HEK293 (cell line): ENCODE measurements at regions not wholly inside any gene's neighbourhood (a gene's known extent, or its start where the extent isn't known, plus 50 kb on each side); places are given as distances from the start of the nearest gene placed in this dataset.

Experiments
- CTCF ChIA-PET: fragments of 350-600 bp; formaldehyde crosslinking; extraction: SDS; loops from one replicate; lab custom pipeline; 2021; ENCODE audit warnings: antibody characterized with exemption; lab: Yijun Ruan, JAX
- POLR2A ChIA-PET: fragments of 300-600 bp; formaldehyde crosslinking; extraction: SDS; loops from one replicate; lab custom pipeline; 2020; ENCODE audit warnings: antibody characterized with exemption, inconsistent platforms; lab: Yijun Ruan, JAX
- H3K27ac ChIP-seq: fragments of 200-500 bp; sonication (Bioruptor generic); 2 replicates; pipeline ENCODE4 v1.5.1; 2014; ENCODE audit warnings: low read depth, low read length, control low read depth, inconsistent platforms; ENCODE audit errors: extremely low read depth
- H3K36me3 ChIP-seq, 2 experiments: fragments of 200-500 bp in 1 of 2; sonication (Bioruptor generic) in 1 of 2; 1 replicate in 1 of 2; 2 replicates in 1 of 2; pipeline ENCODE4 v1.5.1; 2014 to 2017; ENCODE audit warnings: inconsistent platforms in 2 of 2, low read length in 2 of 2; ENCODE audit not compliant: control insufficient read depth in 2 of 2, insufficient read depth in 1 of 2
- H3K4me1 ChIP-seq: fragments of 200-500 bp; sonication (Bioruptor generic); 2 replicates; pipeline ENCODE4 v1.5.1; 2014; ENCODE audit warnings: mild to moderate bottlenecking, low read length, inconsistent platforms; ENCODE audit not compliant: control insufficient read depth, insufficient read depth
- H3K4me3 ChIP-seq: 2 replicates; pipeline ENCODE4 v1.5.1; 2011; ENCODE audit warnings: low read depth, mild to moderate bottlenecking, control low read depth, low read length, moderate library complexity
- H3K9me3 ChIP-seq: fragments of 200-500 bp; sonication (Bioruptor generic); 2 replicates; pipeline ENCODE4 v1.5.1; 2014; ENCODE audit warnings: low read depth, low read length, inconsistent platforms; ENCODE audit not compliant: control insufficient read depth, insufficient read depth
- BCL11A ChIP-seq: fragments of 450-650 bp; formaldehyde crosslinking; IDR thresholded peaks from 2 replicates; pipeline ENCODE4 v1.5.1; 2016; ENCODE audit warnings: low read depth, missing biosample characterization, missing genetic modification characterization
- FEZF1 ChIP-seq: fragments of 450-650 bp; formaldehyde crosslinking; IDR thresholded peaks from 2 replicates; pipeline ENCODE4 v1.5.1; 2016; ENCODE audit warnings: missing biosample characterization, missing genetic modification characterization
- GFI1B ChIP-seq: fragments of 450-650 bp; formaldehyde crosslinking; IDR thresholded peaks from 2 replicates; pipeline ENCODE4 v1.5.1; 2016; ENCODE audit warnings: missing biosample characterization, missing genetic modification characterization
- GLI2 ChIP-seq: fragments of 450-650 bp; formaldehyde crosslinking; IDR thresholded peaks from 2 replicates; pipeline ENCODE4; 2017; ENCODE audit warnings: missing biosample characterization, missing genetic modification characterization, low read depth, borderline replicate concordance
- HOXA7 ChIP-seq: sonication (generic); formaldehyde crosslinking; IDR thresholded peaks from 2 replicates; pipeline ENCODE4 v1.8.1; 2022; ENCODE audit warnings: missing genetic modification reagents, borderline replicate concordance
- KLF8 ChIP-seq: fragments of 450-650 bp; formaldehyde crosslinking; IDR thresholded peaks from 2 replicates; pipeline ENCODE4 v1.5.1; 2016; ENCODE audit warnings: missing biosample characterization, missing genetic modification characterization
- OSR2 ChIP-seq: fragments of 450-650 bp; formaldehyde crosslinking; IDR thresholded peaks from 2 replicates; pipeline ENCODE4 v1.5.1; 2016; ENCODE audit warnings: missing biosample characterization, missing genetic modification characterization
- PRDM6 ChIP-seq: fragments of 450-650 bp; formaldehyde crosslinking; IDR thresholded peaks from 2 replicates; pipeline ENCODE4 v1.5.1; 2017; ENCODE audit warnings: missing biosample characterization, missing genetic modification characterization
- SP3 ChIP-seq: fragments of 450-650 bp; formaldehyde crosslinking; IDR thresholded peaks from 2 replicates; pipeline ENCODE4 v1.5.1; 2016; ENCODE audit warnings: missing biosample characterization, missing genetic modification characterization
- SP7 ChIP-seq: fragments of 450-650 bp; formaldehyde crosslinking; IDR thresholded peaks from 2 replicates; pipeline ENCODE4 v1.5.1; 2016; ENCODE audit warnings: missing biosample characterization, missing genetic modification characterization
- ZBTB17 ChIP-seq: fragments of 450-650 bp; formaldehyde crosslinking; IDR thresholded peaks from 2 replicates; pipeline ENCODE4 v1.5.1; 2016; ENCODE audit warnings: missing biosample characterization, missing genetic modification characterization
- ZBTB8A ChIP-seq: fragments of 450-650 bp; formaldehyde crosslinking; IDR thresholded peaks from 2 replicates; pipeline ENCODE4 v1.5.1; 2016; ENCODE audit warnings: missing biosample characterization, missing genetic modification characterization
- ZFP3 ChIP-seq: fragments of 450-650 bp; formaldehyde crosslinking; IDR thresholded peaks from 2 replicates; pipeline ENCODE4 v1.5.1; 2016; ENCODE audit warnings: low read depth, missing biosample characterization, missing genetic modification characterization
- ZNF211 ChIP-seq: fragments of 450-650 bp; formaldehyde crosslinking; IDR thresholded peaks from 2 replicates; pipeline ENCODE4 v1.5.1; 2016; ENCODE audit warnings: low read depth, missing biosample characterization, missing genetic modification characterization
- ZNF214 ChIP-seq: fragments of 450-650 bp; formaldehyde crosslinking; IDR thresholded peaks from 2 replicates; pipeline ENCODE4 v1.5.1; 2017; ENCODE audit warnings: missing biosample characterization, mild to moderate bottlenecking, missing genetic modification characterization, borderline replicate concordance
- ZNF24 ChIP-seq: fragments of 450-650 bp; formaldehyde crosslinking; IDR thresholded peaks from 2 replicates; pipeline ENCODE4 v1.5.1; 2016; ENCODE audit warnings: missing biosample characterization, missing genetic modification characterization
- ZNF26 ChIP-seq: fragments of 450-650 bp; formaldehyde crosslinking; IDR thresholded peaks from 2 replicates; pipeline ENCODE4 v1.5.1; 2016; ENCODE audit warnings: missing biosample characterization, missing genetic modification characterization
- ZNF341 ChIP-seq: fragments of 450-650 bp; formaldehyde crosslinking; IDR thresholded peaks from 2 replicates; pipeline ENCODE4; 2016; ENCODE audit warnings: low read depth, missing biosample characterization, missing genetic modification characterization
- ZNF423 ChIP-seq: fragments of 450-650 bp; formaldehyde crosslinking; IDR thresholded peaks from 2 replicates; pipeline ENCODE4 v1.5.1; 2016; ENCODE audit warnings: missing biosample characterization, missing genetic modification characterization
- ZNF488 ChIP-seq: fragments of 450-650 bp; formaldehyde crosslinking; IDR thresholded peaks from 2 replicates; pipeline ENCODE4 v1.5.1; 2016; ENCODE audit warnings: missing biosample characterization, missing genetic modification characterization
- ZNF510 ChIP-seq: fragments of 450-650 bp; formaldehyde crosslinking; IDR thresholded peaks from 2 replicates; pipeline ENCODE4 v1.5.1; 2018; ENCODE audit warnings: mild to moderate bottlenecking, missing genetic modification characterization, missing biosample characterization; ENCODE audit not compliant: insufficient replicate concordance
- ZNF549 ChIP-seq: fragments of 450-650 bp; IDR thresholded peaks from 2 replicates; pipeline ENCODE4 v1.5.1; 2018; ENCODE audit warnings: missing biosample characterization, missing genetic modification characterization, mild to moderate bottlenecking, inconsistent platforms, moderate library complexity
- ZNF664 ChIP-seq: fragments of 450-650 bp; formaldehyde crosslinking; IDR thresholded peaks from 2 replicates; pipeline ENCODE4 v1.5.1; 2016; ENCODE audit warnings: missing biosample characterization, missing genetic modification characterization
- TF ChIP-seq, protein P1 (sequence below): fragments of 450-650 bp; formaldehyde crosslinking; IDR thresholded peaks from 2 replicates; pipeline ENCODE4 v1.5.1; 2016; ENCODE audit warnings: missing biosample characterization, missing genetic modification characterization
- TF ChIP-seq, protein P2 (sequence below): fragments of 450-650 bp; formaldehyde crosslinking; IDR thresholded peaks from 2 replicates; pipeline ENCODE4 v1.5.1; 2017; ENCODE audit warnings: missing biosample characterization, mild to moderate bottlenecking, missing genetic modification characterization, moderate library complexity

GRCh38 chr7:33805630-33806233 is 99.6 kb upstream of the BMPER start:
- H3K9me3 ChIP-seq = no peaks in the 10 kb centered on the region
- no peaks in the 10 kb centered on the region for H3K36me3 ChIP-seq
- no peak for TF ChIP-seq BCL11A (tag by site-specific recombination)
- TF ChIP-seq ZFP3 (tag by site-specific recombination) = no peak
- no peak for TF ChIP-seq ZNF211
- TF ChIP-seq, protein P1, sequence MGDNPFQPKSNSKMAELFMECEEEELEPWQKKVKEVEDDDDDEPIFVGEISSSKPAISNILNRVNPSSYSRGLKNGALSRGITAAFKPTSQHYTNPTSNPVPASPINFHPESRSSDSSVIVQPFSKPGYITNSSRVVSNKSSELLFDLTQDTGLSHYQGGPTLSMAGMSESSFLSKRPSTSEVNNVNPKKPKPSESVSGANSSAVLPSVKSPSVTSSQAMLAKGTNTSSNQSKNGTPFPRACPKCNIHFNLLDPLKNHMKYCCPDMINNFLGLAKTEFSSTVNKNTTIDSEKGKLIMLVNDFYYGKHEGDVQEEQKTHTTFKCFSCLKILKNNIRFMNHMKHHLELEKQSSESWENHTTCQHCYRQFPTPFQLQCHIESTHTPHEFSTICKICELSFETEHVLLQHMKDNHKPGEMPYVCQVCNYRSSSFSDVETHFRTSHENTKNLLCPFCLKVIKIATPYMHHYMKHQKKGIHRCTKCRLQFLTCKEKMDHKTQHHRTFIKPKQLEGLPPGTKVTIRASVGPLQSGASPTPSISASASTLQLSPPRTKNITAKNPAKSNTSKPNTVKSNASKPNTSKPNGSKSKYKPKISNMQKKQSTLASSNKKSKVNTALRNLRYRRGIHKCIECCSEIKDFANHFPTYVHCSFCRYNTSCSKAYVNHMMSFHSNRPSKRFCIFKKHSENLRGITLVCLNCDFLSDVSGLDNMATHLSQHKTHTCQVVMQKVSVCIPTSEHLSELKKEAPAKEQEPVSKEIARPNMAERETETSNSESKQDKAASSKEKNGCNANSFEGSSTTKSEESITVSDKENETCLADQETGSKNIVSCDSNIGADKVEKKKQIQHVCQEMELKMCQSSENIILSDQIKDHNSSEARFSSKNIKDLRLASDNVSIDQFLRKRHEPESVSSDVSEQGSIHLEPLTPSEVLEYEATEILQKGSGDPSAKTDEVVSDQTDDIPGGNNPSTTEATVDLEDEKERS (tag by site-specific recombination) = no peak
- TF ChIP-seq ZNF24 (tag by site-specific recombination) = no peak
- TF ChIP-seq ZBTB8A (tag by site-specific recombination) = no peak
- TF ChIP-seq, protein P2, sequence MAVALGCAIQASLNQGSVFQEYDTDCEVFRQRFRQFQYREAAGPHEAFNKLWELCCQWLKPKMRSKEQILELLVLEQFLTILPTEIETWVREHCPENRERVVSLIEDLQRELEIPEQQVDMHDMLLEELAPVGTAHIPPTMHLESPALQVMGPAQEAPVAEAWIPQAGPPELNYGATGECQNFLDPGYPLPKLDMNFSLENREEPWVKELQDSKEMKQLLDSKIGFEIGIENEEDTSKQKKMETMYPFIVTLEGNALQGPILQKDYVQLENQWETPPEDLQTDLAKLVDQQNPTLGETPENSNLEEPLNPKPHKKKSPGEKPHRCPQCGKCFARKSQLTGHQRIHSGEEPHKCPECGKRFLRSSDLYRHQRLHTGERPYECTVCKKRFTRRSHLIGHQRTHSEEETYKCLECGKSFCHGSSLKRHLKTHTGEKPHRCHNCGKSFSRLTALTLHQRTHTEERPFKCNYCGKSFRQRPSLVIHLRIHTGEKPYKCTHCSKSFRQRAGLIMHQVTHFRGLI (tag by site-specific recombination) = no peak
- no peak for TF ChIP-seq ZNF214
- no peak for TF ChIP-seq SP7
- no peak for TF ChIP-seq ZNF341 (tag by site-specific recombination)
- no peak for TF ChIP-seq ZNF664 (tag by site-specific recombination)
- no peak for TF ChIP-seq GLI2 (tag by site-specific recombination)
- no peak for TF ChIP-seq ZNF26 (tag by site-specific recombination)
- no peak for TF ChIP-seq HOXA7
- TF ChIP-seq, all 188 proteins: peak for 0
- H3K27ac ChIP-seq = no peak overlapping the region
- peaks cover 8% of the 10 kb centered on the region for H3K4me1 ChIP-seq
- POLR2A ChIA-PET = no interaction called here
- no peak overlapping the region for H3K4me3 ChIP-seq
- CTCF ChIA-PET = interaction anchor here (0.9 to 1.8 kb wide), 6 partner anchors 10 to 127 kb away, joined by 3 to 6 read pairs (median 4); no protein-coding TSS in a partner anchor

DNA sequence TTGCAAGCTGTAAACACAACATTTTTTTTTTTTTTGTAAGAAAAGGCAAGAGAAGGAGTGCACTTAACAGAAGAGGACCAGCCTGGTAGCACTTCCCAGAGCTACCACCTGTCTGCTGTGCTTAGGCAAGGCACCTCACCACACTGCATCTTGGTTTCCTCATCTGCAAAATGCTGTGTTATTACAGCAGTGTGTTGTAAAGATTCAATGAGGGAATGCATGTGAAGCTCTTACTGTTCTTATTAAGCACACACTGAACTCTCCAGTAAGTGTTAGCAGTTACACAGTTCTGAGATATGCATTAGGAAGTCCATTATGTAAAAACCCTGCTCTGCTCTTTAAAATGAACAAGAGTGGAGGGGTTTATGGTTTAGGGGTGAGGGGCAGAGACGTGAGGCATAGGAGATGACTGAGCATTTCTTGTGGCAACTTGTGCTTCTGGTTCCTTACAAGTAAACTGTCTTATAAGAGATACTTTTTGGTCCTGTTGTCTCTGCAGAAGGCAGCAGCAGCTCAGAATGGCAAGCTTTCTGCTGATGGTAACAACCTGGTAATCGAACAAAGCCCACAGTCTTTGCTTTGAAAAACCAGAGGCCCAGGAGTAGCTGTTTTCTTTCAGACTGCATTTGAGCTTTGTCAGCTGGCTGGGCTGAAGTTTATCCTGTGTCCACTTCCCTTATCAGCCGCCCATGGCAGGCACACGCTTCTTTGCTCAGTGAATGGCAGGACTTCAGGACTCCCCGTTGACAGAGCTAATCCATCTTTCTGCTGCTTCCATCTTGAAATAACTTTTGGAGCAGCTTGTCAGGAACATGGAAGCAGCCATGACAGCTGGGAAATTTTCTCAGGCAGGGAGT is 98.8 kb upstream of the BMPER start:
- POLR2A ChIA-PET = interaction anchor here (0.7 kb wide), 1 partner anchor 351 kb away, joined by 3 read pairs; no protein-coding TSS in a partner anchor
- TF ChIP-seq KLF8 (tag by site-specific recombination) (no peak), OSR2 (tag by site-specific recombination) (no peak), ZNF488 (no peak), ZNF510 (no peak), SP3 (tag by site-specific recombination) (no peak), ZBTB17 (tag by site-specific recombination) (no peak), ZNF549 (no peak), FEZF1 (tag by site-specific recombination) (no peak), GFI1B (no peak), PRDM6 (tag by site-specific recombination) (no peak), ZNF423 (no peak)

More for the DNA sequence above, 98.8 kb upstream of the BMPER start:
- Histone ChIP-seq H3K9me3 (no peaks in the 10 kb centered on the region), H3K36me3 (no peaks in the 10 kb centered on the region), H3K27ac (no peak overlapping the region), H3K4me3 (no peak overlapping the region), H3K4me1 (peaks cover 8% of the 10 kb centered on the region)
- CTCF ChIA-PET = interaction anchor here (0.5 to 2.2 kb wide), 17 partner anchors 9 to 620 kb away, joined by 3 to 16 read pairs (median 4); no protein-coding TSS in a partner anchor
